Caco-2 (cell line): ENCODE measurements at regions not wholly inside any gene's neighbourhood (a gene's known extent, or its start where the extent isn't known, plus 50 kb on each side); places are given as distances from the start of the nearest gene placed in this dataset.
"Not testable (repeated sequence)": the region's sequence is repeated elsewhere in the genome, so short reads cannot be mapped to it uniquely, and the experiment has no call there.

Source experiments
- BruUV-seq: library from RNA; stranded (reverse); fragments of 400-500 nt; replicated peaks from 2 replicates; lab custom pipeline; 2021; lab: Mats Ljungman, UMichigan
- CTCF ChIA-PET: fragments of 300-600 bp; sonication (Branson Sonifier 250); formaldehyde crosslinking; loops from one replicate; lab custom pipeline; 2022; ENCODE audit warnings: antibody characterized with exemption; lab: Charles Lee
- POLR2A ChIA-PET: fragments of 300-600 bp; sonication (Branson Sonifier 250); formaldehyde crosslinking; loops from one replicate; lab custom pipeline; 2022; ENCODE audit warnings: antibody characterized with exemption; lab: Charles Lee
- DNase-seq, 2 experiments: peaks; one replicate each; pipeline versions ENCODE4 v3.0.0 to v3.0.0-alpha.2; 2020 to 2022
- H3K27me3 ChIP-seq: replicated peaks from 2 replicates; pipeline ENCODE4 v1.6.0; 2011; ENCODE audit warnings: low read length; ENCODE audit not compliant: control insufficient read depth, insufficient read depth
- H3K36me3 ChIP-seq: 2 replicates; pipeline ENCODE4 v1.5.1; 2011; ENCODE audit warnings: low read length; ENCODE audit not compliant: control insufficient read depth, insufficient read depth
- H3K4me1 ChIP-seq: fragments of 250-450 bp; sonication (Bioruptor Pico); 2 replicates; pipeline ENCODE4 v1.5.1; 2020; ENCODE audit warnings: mild to moderate bottlenecking
- H3K4me3 ChIP-seq: 2 replicates; pipeline ENCODE4 v1.5.1; 2011; ENCODE audit warnings: low read depth, mild to moderate bottlenecking, control low read depth, low read length
- H3K9me3 ChIP-seq: fragments of 250-450 bp; sonication (Bioruptor Pico); 2 replicates; pipeline ENCODE4 v1.5.1; 2020; ENCODE audit warnings: mild to moderate bottlenecking, moderate library complexity
- H3K27ac Mint-ChIP-seq: one replicate; pipeline ENCODE4 v1.8.0; 2022; ENCODE audit warnings: mixed read lengths; ENCODE audit not compliant: unreplicated experiment
- H3K27me3 Mint-ChIP-seq: one replicate; pipeline ENCODE4 v1.8.0; 2022; ENCODE audit warnings: mixed read lengths; ENCODE audit not compliant: insufficient read depth, unreplicated experiment
- H3K36me3 Mint-ChIP-seq: one replicate; pipeline ENCODE4 v1.8.0; 2022; ENCODE audit warnings: mild to moderate bottlenecking, mixed read lengths; ENCODE audit not compliant: insufficient read depth, unreplicated experiment
- H3K4me1 Mint-ChIP-seq: one replicate; pipeline ENCODE4 v1.8.0; 2022; ENCODE audit warnings: low read depth, mixed read lengths; ENCODE audit not compliant: unreplicated experiment
- H3K4me3 Mint-ChIP-seq: one replicate; pipeline ENCODE4 v1.8.0; 2022; ENCODE audit warnings: mild to moderate bottlenecking, moderate library complexity, mixed read lengths; ENCODE audit not compliant: unreplicated experiment
- H3K9me3 Mint-ChIP-seq: one replicate; pipeline ENCODE4 v1.8.0; 2022; ENCODE audit warnings: mixed read lengths; ENCODE audit not compliant: unreplicated experiment
- CTCF ChIP-seq, 2 experiments: fragments of 200-600 bp in 1 of 2; IDR thresholded peaks; 1 replicate in 1 of 2; 2 replicates in 1 of 2; pipeline versions ENCODE4 v1.5.1 to v1.8.0; 2011 to 2022; ENCODE audit warnings: antibody characterized with exemption in 1 of 2, control low read depth in 1 of 2, inconsistent platforms in 1 of 2, low read depth in 1 of 2, low read length in 1 of 2, mild to moderate bottlenecking in 1 of 2, moderate library complexity in 1 of 2; ENCODE audit not compliant: insufficient read depth in 1 of 2, severe bottlenecking in 1 of 2, unreplicated experiment in 1 of 2
- intact Hi-C: fragments of 100-400 bp; cut with micrococcal nuclease; formaldehyde crosslinking; loops from one replicate; pipeline ENCODE4 v1.10.0; 2022; ENCODE audit not compliant: unreplicated experiment

- CTCF ChIA-PET, result no interaction called here
- BruUV-seq, result no TSS peak
- Mint-ChIP-seq H3K9me3 (peaks cover 61% of the 10 kb centered on the region), H3K27ac (no peak overlapping the region), H3K27me3 (no peaks in the 10 kb centered on the region), H3K36me3 (no peaks in the 10 kb centered on the region), H3K4me3 (no peak overlapping the region), H3K4me1 (no peaks in the 10 kb centered on the region)
- intact Hi-C loops, result no loop called here
- Histone ChIP-seq H3K36me3 (no peaks in the 10 kb centered on the region), H3K4me1 (no peaks in the 10 kb centered on the region), H3K9me3 (no peaks in the 10 kb centered on the region; the same call in 1 of the 2 replicates), H3K4me3 (no peak overlapping the region), H3K27me3 (no peaks in the 10 kb centered on the region)
- DNase-seq, result no peak
- no peak for TF ChIP-seq CTCF (IDR thresholded peaks at IDR 0.05; ENCODE audit: insufficient read depth in 1 of 2, low read depth in 1 of 2, low read length in 1 of 2, severe bottlenecking in 1 of 2, unreplicated experiment in 1 of 2)
- POLR2A ChIA-PET, result no interaction called here
These were observed 4786.8 kb upstream of the OR11H1 start for GRCh38 chr22:10741210-10741609.

- intact Hi-C loops, DNase-seq, H3K4me1 Mint-ChIP-seq, POLR2A ChIA-PET, H3K36me3 ChIP-seq, CTCF ChIA-PET, BruUV-seq, H3K36me3 Mint-ChIP-seq, H3K9me3 ChIP-seq, H3K27me3 Mint-ChIP-seq, H3K27ac Mint-ChIP-seq, H3K4me1 ChIP-seq, H3K4me3 ChIP-seq, H3K27me3 ChIP-seq, H3K4me3 Mint-ChIP-seq: not testable (repeated sequence)
- H3K9me3 Mint-ChIP-seq, result peaks cover 58% of the 10 kb centered on the region
These were observed 4786.0 kb upstream of the OR11H1 start for GRCh38 chr22:10741776-10742630.

GRCh38 chr22:10746382-10746781 lies 4781.6 kb upstream of the OR11H1 start:
- H3K4me3 Mint-ChIP-seq, DNase-seq, CTCF ChIA-PET, H3K4me1 Mint-ChIP-seq, H3K9me3 ChIP-seq, H3K36me3 ChIP-seq, H3K4me1 ChIP-seq, BruUV-seq, H3K4me3 ChIP-seq, intact Hi-C loops, H3K36me3 Mint-ChIP-seq, POLR2A ChIA-PET, H3K27me3 ChIP-seq, H3K27ac Mint-ChIP-seq, H3K27me3 Mint-ChIP-seq: not testable (repeated sequence)
- peaks cover 44% of the 10 kb centered on the region for H3K9me3 Mint-ChIP-seq

GRCh38 chr22:10747227-10747626 lies 4780.8 kb upstream of the OR11H1 start:
- H3K4me3 Mint-ChIP-seq, BruUV-seq: not testable (repeated sequence)

GRCh38 chr22:10748751-10749150 lies 4779.2 kb upstream of the OR11H1 start:
- intact Hi-C loops, H3K9me3 ChIP-seq, H3K27ac Mint-ChIP-seq, CTCF ChIA-PET, H3K4me1 ChIP-seq, POLR2A ChIA-PET, H3K36me3 Mint-ChIP-seq, BruUV-seq, H3K27me3 Mint-ChIP-seq, H3K36me3 ChIP-seq, H3K27me3 ChIP-seq, H3K4me3 Mint-ChIP-seq, DNase-seq, H3K4me3 ChIP-seq, H3K4me1 Mint-ChIP-seq: not testable (repeated sequence)
- peaks cover 31% of the 10 kb centered on the region for H3K9me3 Mint-ChIP-seq

More at GRCh38 chr22:10747227-10747626, 4780.8 kb upstream of the OR11H1 start:
- H3K4me1 ChIP-seq, DNase-seq, H3K36me3 Mint-ChIP-seq, H3K4me3 ChIP-seq, H3K9me3 ChIP-seq, H3K4me1 Mint-ChIP-seq, intact Hi-C loops, POLR2A ChIA-PET, CTCF ChIA-PET, H3K27ac Mint-ChIP-seq, H3K27me3 Mint-ChIP-seq, H3K27me3 ChIP-seq, H3K36me3 ChIP-seq: not testable (repeated sequence)
- H3K9me3 Mint-ChIP-seq, result peaks cover 46% of the 10 kb centered on the region

GRCh38 chr22:10749423-10749822 lies 4778.6 kb upstream of the OR11H1 start:
- H3K4me3 Mint-ChIP-seq, H3K27me3 Mint-ChIP-seq, H3K36me3 Mint-ChIP-seq, H3K4me1 Mint-ChIP-seq, POLR2A ChIA-PET, H3K27me3 ChIP-seq, CTCF ChIA-PET, intact Hi-C loops, H3K9me3 ChIP-seq, H3K4me1 ChIP-seq, BruUV-seq, H3K27ac Mint-ChIP-seq, H3K36me3 ChIP-seq, DNase-seq, H3K4me3 ChIP-seq: not testable (repeated sequence)
- peaks cover 25% of the 10 kb centered on the region for H3K9me3 Mint-ChIP-seq
